Ascending aorta (tissue), 2 donors: ENCODE measurements at regions not wholly inside any gene's neighbourhood (a gene's known extent, or its start where the extent isn't known, plus 50 kb on each side); places are given as distances from the start of the nearest gene placed in this dataset.
"Not testable (repeated sequence)": the region's sequence is repeated elsewhere in the genome, so short reads cannot be mapped to it uniquely, and the experiment has no call there.

Source experiments
- DNase-seq, 2 donors: peaks; one replicate each; pipeline ENCODE4 v3.0.0-alpha.2; 2019; ENCODE audit warnings: low spot score in 2 of 2
- H3K27ac ChIP-seq, 2 donors: fragments of 200-600 bp; sonication (generic); one replicate each; pipeline ENCODE4 v1.5.1; 2016 to 2017; ENCODE audit warnings: mild to moderate bottlenecking in 1 of 2
- H3K27me3 ChIP-seq: fragments of 200-600 bp; sonication (generic); one replicate; pipeline ENCODE4 v1.5.1; 2017
- H3K36me3 ChIP-seq, 2 donors: fragments of 200-600 bp; sonication (generic); one replicate each; pipeline ENCODE4 v1.5.1; 2016
- H3K4me1 ChIP-seq, 2 donors: fragments of 200-600 bp; sonication (generic); one replicate each; pipeline ENCODE4 v1.5.1; 2016 to 2017; ENCODE audit warnings: mild to moderate bottlenecking in 1 of 2
- H3K4me3 ChIP-seq, 2 donors: fragments of 200-600 bp; sonication (generic); one replicate each; pipeline ENCODE4 v1.5.1; 2016 to 2017; ENCODE audit warnings: mild to moderate bottlenecking in 1 of 2
- H3K9me3 ChIP-seq, 2 donors: fragments of 200-600 bp; sonication (generic); one replicate each; pipeline ENCODE4 v1.5.1; 2016
- CTCF ChIP-seq, 3 experiments: fragments of 200-600 bp in 2 of 3; fragments of 450-650 bp in 1 of 3; sonication (generic) in 2 of 3; IDR thresholded peaks; one replicate each; pipeline ENCODE4 v1.5.1; 2016 to 2019; ENCODE audit warnings: antibody characterized with exemption in 3 of 3, mild to moderate bottlenecking in 1 of 3, moderate library complexity in 1 of 3
- intact Hi-C: fragments of 100-400 bp; cut with DNase I; formaldehyde crosslinking; loops from one replicate; pipeline ENCODE4 v1.15.1; 2023

GRCh38 chr16:31734265-31734664 is 139.3 kb upstream of the ZNF267 start:
- H3K27me3 ChIP-seq = no peaks in the 10 kb centered on the region
- no peak overlapping the region for H3K27ac ChIP-seq
- intact Hi-C loops = no loop called here
- peaks cover 16 to 69% of the 10 kb centered on the region in 2 donors for H3K36me3 ChIP-seq
- H3K9me3 ChIP-seq = peaks cover 22 to 74% of the 10 kb centered on the region in 2 donors
- no peak for DNase-seq
- H3K4me1 ChIP-seq = no peaks in the 10 kb centered on the region
- no peak for TF ChIP-seq CTCF (IDR thresholded peaks at IDR 0.05)
- H3K4me3 ChIP-seq = no peak overlapping the region

GRCh38 chr16:31745098-31745497 is 128.5 kb upstream of the ZNF267 start:
- Histone ChIP-seq H3K9me3 (peaks cover 63 to 89% of the 10 kb centered on the region in 2 donors), H3K36me3 (peaks cover 21 to 51% of the 10 kb centered on the region in 2 donors)
- H3K4me3 ChIP-seq, intact Hi-C loops, DNase-seq, H3K4me1 ChIP-seq, H3K27me3 ChIP-seq, H3K27ac ChIP-seq: not testable (repeated sequence)

GRCh38 chr16:31745900-31746299 is 127.7 kb upstream of the ZNF267 start:
- Histone ChIP-seq H3K36me3 (peaks cover 21 to 45% of the 10 kb centered on the region in 2 donors), H3K4me1 (no peaks in the 10 kb centered on the region), H3K4me3 (no peak overlapping the region), H3K27ac (no peak overlapping the region), H3K27me3 (no peaks in the 10 kb centered on the region), H3K9me3 (peaks cover 71 to 89% of the 10 kb centered on the region in 2 donors)
- intact Hi-C loops = no loop called here
- DNase-seq = no peak
- TF ChIP-seq CTCF (IDR thresholded peaks at IDR 0.05) = no peak

GRCh38 chr16:31754998-31755615 is 118.5 kb upstream of the ZNF267 start:
- no peak for TF ChIP-seq CTCF (IDR thresholded peaks at IDR 0.05)
- no peak for DNase-seq
- Histone ChIP-seq H3K27me3 (no peaks in the 10 kb centered on the region), H3K9me3 (peaks cover 91 to 95% of the 10 kb centered on the region in 2 donors), H3K27ac (no peak overlapping the region), H3K4me1 (no peaks in the 10 kb centered on the region), H3K4me3 (peak overlapping the region in 1 of 2 donors; percentile 21), H3K36me3 (peaks cover 46 to 72% of the 10 kb centered on the region in 2 donors)
- intact Hi-C loops = no loop called here

GRCh38 chr16:31764103-31764502 is 109.5 kb upstream of the ZNF267 start:
- Histone ChIP-seq H3K9me3 (peaks cover 74 to 89% of the 10 kb centered on the region in 2 donors), H3K36me3 (peaks cover 0 to 18% of the 10 kb centered on the region in 2 donors), H3K27ac (no peak overlapping the region), H3K27me3 (no peaks in the 10 kb centered on the region), H3K4me1 (no peaks in the 10 kb centered on the region), H3K4me3 (no peak overlapping the region)
- intact Hi-C loops = no loop called here
- DNase-seq = no peak
- TF ChIP-seq CTCF (IDR thresholded peaks at IDR 0.05) = no peak

- Histone ChIP-seq H3K36me3 (peaks cover 3% of the 10 kb centered on the region in 2 donors), H3K4me3 (no peak overlapping the region), H3K4me1 (no peaks in the 10 kb centered on the region), H3K27me3 (no peaks in the 10 kb centered on the region), H3K27ac (no peak overlapping the region), H3K9me3 (peaks cover 73 to 98% of the 10 kb centered on the region in 2 donors)
- intact Hi-C loops = no loop called here
- DNase-seq = no peak
- no peak for TF ChIP-seq CTCF (IDR thresholded peaks at IDR 0.05)
These were observed 106.3 kb upstream of the ZNF267 start for GRCh38 chr16:31767267-31767666.
